NOMO-1 (cell line): ENCODE measurements at regions not wholly inside any gene's neighbourhood (a gene's known extent, or its start where the extent isn't known, plus 50 kb on each side); places are given as distances from the start of the nearest gene placed in this dataset.

Experiments used
- DNase-seq, 2 experiments: peaks; one replicate each; lab custom pipeline; 2025; ENCODE audit not compliant: unreplicated experiment in 2 of 2; lab: John Stamatoyannopoulos, UW

GRCh38 chr1:229075716-229076115 is 195.2 kb upstream of the RAB4A start:
- DNase-seq = no peak

GRCh38 chr1:229076195-229076594 is 194.7 kb upstream of the RAB4A start:
- no peak for DNase-seq

GRCh38 chr1:229079016-229079595 is 191.8 kb upstream of the RAB4A start:
- no peak for DNase-seq

- DNase-seq = no peak
Observed at GRCh38 chr1:229080361-229080760, 190.6 kb upstream of the RAB4A start.

- DNase-seq = no peak
Observed at GRCh38 chr1:229085291-229085690, 185.6 kb upstream of the RAB4A start.

- DNase-seq = no peak
Observed at GRCh38 chr1:229086091-229086490, 184.8 kb upstream of the RAB4A start.

DNA sequence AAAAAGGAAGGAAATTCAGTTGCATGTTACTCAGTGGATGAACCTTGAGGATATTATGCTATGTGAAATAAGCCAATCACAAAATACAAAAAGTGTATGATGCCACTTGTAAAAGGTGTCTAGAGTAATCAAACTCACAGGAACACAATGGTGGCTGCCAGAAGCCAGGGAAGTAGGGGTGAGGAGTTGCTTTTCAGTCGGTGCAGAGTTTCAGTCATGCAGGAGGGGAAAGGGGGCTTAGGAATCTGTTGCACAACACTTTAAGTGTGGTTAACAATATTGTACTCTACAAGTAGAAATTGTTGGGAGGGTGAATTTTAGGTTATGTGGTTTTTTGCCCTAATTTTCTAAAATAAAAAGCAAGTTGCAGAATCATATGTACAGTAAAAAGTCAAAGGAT is 184.2 kb upstream of the RAB4A start:
- no peak for DNase-seq

- DNase-seq = no peak
Observed at GRCh38 chr1:229087339-229087738, 183.6 kb upstream of the RAB4A start.

GRCh38 chr1:229087906-229088305 is 183.0 kb upstream of the RAB4A start:
- no peak for DNase-seq

DNA sequence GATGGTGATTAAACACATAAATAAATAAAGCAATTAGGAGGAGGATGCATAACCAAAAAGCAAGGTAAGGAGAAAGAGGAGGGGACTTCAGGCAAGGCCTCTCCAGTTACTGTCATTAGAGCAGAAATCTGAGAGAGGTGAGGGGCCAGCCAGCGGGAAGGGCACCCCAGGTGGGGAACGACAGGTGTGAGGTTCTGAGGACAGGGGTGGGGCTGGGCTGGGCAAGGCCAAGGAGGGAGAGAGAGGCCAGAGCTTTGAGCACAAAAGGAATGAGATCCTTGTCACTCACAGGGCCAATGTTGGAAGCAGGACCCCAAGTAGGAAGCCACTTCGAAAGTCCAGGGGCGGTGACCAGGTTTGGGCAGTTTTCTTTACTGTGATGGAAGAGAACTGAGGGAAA is 182.2 kb upstream of the RAB4A start:
- DNase-seq = no peak

DNA sequence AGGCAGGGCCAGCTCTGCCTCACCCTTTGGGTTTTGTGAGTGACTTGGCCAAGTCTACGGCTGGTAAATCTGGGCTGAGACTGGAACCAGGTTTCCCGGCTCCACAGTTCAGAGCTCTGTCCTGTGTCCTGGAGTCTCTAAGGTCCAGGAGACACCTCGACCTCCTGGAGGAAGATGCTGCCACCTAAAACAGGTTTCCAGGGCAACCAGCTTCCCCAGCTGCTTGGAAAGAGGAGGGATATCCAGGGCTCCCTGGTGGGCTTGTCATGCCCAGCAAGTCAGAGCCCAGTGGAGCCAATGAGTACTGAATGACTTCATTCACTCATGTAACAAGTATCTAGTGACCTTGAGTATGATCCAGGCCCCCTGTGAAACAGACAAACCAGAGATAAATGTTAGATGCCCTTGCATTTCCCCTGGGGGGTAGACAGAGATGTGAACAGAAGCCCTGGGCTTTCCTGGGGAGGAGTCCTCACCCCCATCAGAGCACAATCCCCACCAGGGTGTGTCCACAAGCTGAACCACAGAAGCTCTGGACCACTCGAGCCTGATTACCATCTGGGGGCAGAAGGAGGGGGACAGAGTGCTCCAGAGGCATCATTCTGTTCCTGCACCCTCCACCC is 181.2 kb upstream of the RAB4A start:
- DNase-seq = no peak

- no peak for DNase-seq
Observed at GRCh38 chr1:229091721-229092136, 179.2 kb upstream of the RAB4A start.

DNA sequence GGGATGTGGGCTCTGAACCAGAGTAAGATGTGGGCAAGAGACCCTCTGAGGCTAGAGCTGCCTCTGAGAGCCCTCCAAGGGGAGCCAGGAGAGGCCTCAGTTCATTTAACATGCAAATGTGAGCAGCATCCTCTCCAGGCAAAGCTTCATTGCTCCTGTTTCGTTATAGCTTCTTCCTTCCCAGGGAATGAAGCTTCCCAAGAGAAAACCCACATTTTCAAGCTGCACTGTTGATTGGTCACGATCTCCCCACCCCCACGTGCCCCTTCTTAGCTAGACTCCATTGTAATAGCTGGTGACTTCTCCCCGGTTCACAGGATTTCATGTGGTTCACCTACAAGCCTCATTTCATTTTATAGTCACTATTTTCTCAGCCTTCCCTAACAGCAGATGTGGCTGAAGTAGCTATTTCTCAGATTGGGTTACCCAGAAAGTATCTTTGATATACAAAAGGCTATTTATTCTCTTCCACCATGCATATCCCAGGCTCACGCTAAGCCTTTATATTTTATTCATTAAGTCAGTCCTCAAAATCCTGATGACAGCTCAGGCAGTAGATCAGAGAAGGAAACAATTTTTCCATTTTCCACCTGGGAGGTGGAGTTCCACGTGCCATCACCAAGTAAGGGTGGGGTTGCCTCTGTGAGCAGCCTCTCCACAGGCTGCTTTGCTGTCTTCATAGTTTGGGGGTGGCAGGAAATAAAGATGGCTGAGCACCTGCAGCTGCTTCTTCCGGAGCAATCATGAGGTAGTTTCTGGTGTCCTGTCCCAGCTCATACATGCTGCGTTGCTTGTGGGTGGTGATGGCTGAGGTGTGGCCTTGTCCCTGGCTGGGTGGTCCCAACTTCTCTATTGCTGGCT is 178.3 kb upstream of the RAB4A start:
- DNase-seq = no peak

- DNase-seq = no peak
Observed at GRCh38 chr1:229093238-229093540, 177.7 kb upstream of the RAB4A start.

- no peak for DNase-seq
Observed at GRCh38 chr1:229093609-229094336, 177.1 kb upstream of the RAB4A start.

DNA sequence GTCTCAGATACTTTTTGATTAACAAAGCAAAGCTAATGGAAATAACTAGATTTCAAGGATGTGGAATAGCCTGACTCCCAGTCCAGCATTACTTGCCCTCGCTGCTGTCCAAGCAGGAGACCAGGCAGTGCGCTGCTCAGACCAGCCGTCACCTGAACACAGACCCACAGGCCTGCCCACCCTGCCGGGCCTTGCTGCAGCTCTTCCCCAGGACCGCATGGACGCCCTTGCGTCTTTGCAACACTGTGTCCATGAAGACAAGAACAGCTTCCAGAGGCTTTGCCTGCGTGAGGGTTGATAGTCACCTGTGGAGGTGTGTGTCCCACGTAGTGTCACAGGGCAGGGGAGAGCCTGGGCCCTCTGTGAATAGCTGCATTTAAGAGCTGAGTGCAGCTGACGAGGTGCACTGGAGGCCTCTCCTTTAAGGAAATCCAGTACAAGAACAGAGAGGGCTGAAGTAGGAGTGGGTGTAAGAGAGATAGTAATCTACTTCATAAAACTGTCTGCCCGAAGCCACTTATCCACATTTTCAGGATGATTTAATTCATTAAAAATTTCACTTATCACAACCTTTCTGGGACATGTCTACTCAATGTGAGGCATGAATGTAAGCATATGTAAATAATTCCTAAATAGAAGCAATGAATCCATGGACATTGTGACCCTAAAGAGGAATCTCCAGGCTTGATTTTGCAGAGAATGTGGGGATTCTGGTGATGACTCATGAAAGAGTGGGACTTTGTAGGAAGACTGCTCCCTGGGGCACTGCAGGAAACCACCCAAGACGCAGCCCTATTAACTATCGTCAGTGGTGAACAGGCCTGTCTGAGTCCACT is 176.2 kb upstream of the RAB4A start:
- no peak for DNase-seq

GRCh38 chr1:229095325-229095724 is 175.6 kb upstream of the RAB4A start:
- DNase-seq = no peak

DNA sequence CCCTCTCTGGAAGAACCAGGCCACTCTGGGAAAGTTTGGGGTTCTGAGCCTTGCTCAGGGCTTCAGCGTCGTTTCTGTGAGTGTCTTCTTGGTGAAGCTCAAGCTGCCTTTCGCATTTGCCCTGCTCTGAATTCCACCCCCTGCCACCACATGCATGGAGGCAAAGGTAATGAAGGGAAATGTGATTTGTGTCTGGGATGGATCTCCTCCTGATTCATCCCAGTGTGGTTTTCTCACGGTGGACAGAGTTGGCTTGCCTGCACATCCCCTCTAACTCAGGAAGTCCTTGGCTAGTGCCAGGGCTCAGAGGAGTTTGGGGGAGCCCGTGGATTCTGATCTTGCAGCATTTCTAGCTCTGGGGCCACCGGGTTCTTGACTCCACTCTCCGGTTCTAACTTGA is 173.6 kb upstream of the RAB4A start:
- no peak for DNase-seq

GRCh38 chr1:229098361-229098760 is 172.6 kb upstream of the RAB4A start:
- DNase-seq = no peak

- DNase-seq = no peak
Observed at GRCh38 chr1:229098903-229099578, 171.9 kb upstream of the RAB4A start.
